BE2C (cell line): ENCODE measurements at regions not wholly inside any gene's neighbourhood (a gene's known extent, or its start where the extent isn't known, plus 50 kb on each side); places are given as distances from the start of the nearest gene placed in this dataset.

Experiments used
- DNase-seq: peaks from one replicate; pipeline ENCODE4 v3.0.0-alpha.2; 2020
- H3K27me3 ChIP-seq: fragments of 250-450 bp; sonication (Bioruptor Pico); 2 replicates; pipeline ENCODE4 v1.5.1; 2020; ENCODE audit warnings: mild to moderate bottlenecking
- H3K36me3 ChIP-seq: fragments of 250-450 bp; sonication (Bioruptor Pico); 2 replicates; pipeline ENCODE4 v1.5.1; 2020; ENCODE audit warnings: mild to moderate bottlenecking
- H3K4me1 ChIP-seq: fragments of 250-450 bp; sonication (Bioruptor Pico); 2 replicates; pipeline ENCODE4 v1.5.1; 2020
- H3K4me3 ChIP-seq: 2 replicates; pipeline ENCODE4 v1.5.1; 2011; ENCODE audit warnings: low read depth, low read length
- H3K9me3 ChIP-seq: fragments of 250-450 bp; sonication (Bioruptor Pico); 2 replicates; pipeline ENCODE4 v1.5.1; 2020
- TF ChIP-seq, protein P1 (sequence below): IDR thresholded peaks from 2 replicates; pipeline ENCODE4 v1.5.1; 2012; ENCODE audit warnings: mild to moderate bottlenecking, low read depth, low read length

DNA sequence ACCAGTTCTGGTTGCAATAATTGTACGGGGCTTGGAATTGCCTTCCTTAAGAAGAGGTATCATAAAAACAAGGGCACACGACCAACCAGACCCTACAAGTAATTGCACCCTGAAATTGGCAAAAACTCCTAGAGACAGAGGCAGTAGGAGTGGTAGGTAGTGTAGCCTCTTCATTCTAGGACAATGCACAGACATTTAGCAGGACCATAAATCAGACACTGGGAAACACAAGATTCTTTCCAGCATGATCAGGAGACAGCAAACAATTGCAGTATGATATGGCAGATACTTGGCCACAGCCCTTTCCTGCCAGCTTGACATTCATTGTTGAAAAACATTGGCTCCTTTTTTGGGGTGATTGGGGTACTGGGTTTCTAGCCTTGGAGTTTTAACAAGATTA lies 186.6 kb upstream of the PIK3C3 start:
- DNase-seq = no peak
- TF ChIP-seq, protein P1, sequence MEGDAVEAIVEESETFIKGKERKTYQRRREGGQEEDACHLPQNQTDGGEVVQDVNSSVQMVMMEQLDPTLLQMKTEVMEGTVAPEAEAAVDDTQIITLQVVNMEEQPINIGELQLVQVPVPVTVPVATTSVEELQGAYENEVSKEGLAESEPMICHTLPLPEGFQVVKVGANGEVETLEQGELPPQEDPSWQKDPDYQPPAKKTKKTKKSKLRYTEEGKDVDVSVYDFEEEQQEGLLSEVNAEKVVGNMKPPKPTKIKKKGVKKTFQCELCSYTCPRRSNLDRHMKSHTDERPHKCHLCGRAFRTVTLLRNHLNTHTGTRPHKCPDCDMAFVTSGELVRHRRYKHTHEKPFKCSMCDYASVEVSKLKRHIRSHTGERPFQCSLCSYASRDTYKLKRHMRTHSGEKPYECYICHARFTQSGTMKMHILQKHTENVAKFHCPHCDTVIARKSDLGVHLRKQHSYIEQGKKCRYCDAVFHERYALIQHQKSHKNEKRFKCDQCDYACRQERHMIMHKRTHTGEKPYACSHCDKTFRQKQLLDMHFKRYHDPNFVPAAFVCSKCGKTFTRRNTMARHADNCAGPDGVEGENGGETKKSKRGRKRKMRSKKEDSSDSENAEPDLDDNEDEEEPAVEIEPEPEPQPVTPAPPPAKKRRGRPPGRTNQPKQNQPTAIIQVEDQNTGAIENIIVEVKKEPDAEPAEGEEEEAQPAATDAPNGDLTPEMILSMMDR = no peak
- no peaks in the 10 kb centered on the region for H3K27me3 ChIP-seq
- no peak overlapping the region for H3K4me3 ChIP-seq
- H3K36me3 ChIP-seq = no peaks in the 10 kb centered on the region
- no peaks in the 10 kb centered on the region for H3K9me3 ChIP-seq
- H3K4me1 ChIP-seq = no peaks in the 10 kb centered on the region

DNA sequence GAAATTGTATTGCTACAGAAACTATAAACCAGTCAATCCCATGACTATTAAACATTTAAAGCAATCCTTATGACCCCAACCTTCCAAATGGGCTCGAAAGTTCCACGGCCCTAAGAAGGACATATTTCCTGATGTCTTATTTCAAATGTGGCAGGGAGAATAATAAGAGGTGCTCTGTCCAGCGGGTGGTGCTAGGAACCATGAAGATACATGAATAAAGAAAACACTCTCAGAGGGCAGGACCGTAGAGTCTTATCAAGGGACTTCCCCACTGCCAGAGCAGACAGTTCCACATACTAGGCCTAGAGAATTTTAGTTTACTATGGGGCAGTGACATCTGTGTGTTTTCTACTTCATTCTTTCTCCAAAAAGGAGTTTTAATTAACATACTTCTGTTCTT lies 187.1 kb upstream of the PIK3C3 start:
- H3K4me3 ChIP-seq = no peak overlapping the region
- TF ChIP-seq, protein P1 = no peak
- no peaks in the 10 kb centered on the region for H3K36me3 ChIP-seq
- H3K27me3 ChIP-seq = no peaks in the 10 kb centered on the region
- H3K4me1 ChIP-seq = no peaks in the 10 kb centered on the region
- H3K9me3 ChIP-seq = no peaks in the 10 kb centered on the region
- DNase-seq = no peak

- DNase-seq = no peak
- TF ChIP-seq, protein P1 = no peak
- Histone ChIP-seq H3K9me3 (no peaks in the 10 kb centered on the region), H3K36me3 (no peaks in the 10 kb centered on the region), H3K4me1 (no peaks in the 10 kb centered on the region), H3K27me3 (no peaks in the 10 kb centered on the region), H3K4me3 (no peak overlapping the region)
These were observed 189.6 kb upstream of the PIK3C3 start for GRCh38 chr18:41765460-41765859.

DNA sequence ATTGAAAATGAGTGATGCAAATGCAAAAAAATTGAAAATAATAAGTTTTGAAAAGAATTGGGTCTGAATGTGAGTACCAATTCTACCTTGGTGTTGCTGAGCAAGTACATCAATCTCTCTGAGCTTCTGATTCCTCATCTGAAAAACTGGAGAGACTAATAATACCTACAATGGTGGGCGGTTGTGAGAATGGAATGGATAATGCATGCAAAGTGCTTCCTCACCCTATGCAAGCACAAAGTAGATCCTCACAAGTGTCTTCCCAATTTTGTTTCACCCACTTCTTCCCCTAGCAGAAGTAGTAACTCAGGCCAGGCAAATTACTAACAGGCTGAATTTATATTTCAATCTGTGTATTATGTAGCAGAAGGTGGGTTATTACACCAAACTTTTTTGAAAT lies 191.7 kb upstream of the PIK3C3 start:
- H3K4me3 ChIP-seq = no peak overlapping the region
- H3K27me3 ChIP-seq = no peaks in the 10 kb centered on the region
- no peaks in the 10 kb centered on the region for H3K9me3 ChIP-seq
- no peaks in the 10 kb centered on the region for H3K36me3 ChIP-seq
- no peaks in the 10 kb centered on the region for H3K4me1 ChIP-seq
- TF ChIP-seq, protein P1 = no peak
- DNase-seq = no peak

GRCh38 chr18:41761333-41762018 lies 193.6 kb upstream of the PIK3C3 start:
- TF ChIP-seq, protein P1 = no peak
- Histone ChIP-seq H3K4me1 (no peaks in the 10 kb centered on the region), H3K9me3 (no peaks in the 10 kb centered on the region), H3K4me3 (no peak overlapping the region), H3K27me3 (no peaks in the 10 kb centered on the region), H3K36me3 (no peaks in the 10 kb centered on the region)
- no peak for DNase-seq

GRCh38 chr18:41758534-41758933 lies 196.5 kb upstream of the PIK3C3 start:
- no peaks in the 10 kb centered on the region for H3K9me3 ChIP-seq
- TF ChIP-seq, protein P1 = no peak
- no peaks in the 10 kb centered on the region for H3K36me3 ChIP-seq
- H3K4me3 ChIP-seq = no peak overlapping the region
- H3K27me3 ChIP-seq = no peaks in the 10 kb centered on the region
- DNase-seq = no peak
- no peaks in the 10 kb centered on the region for H3K4me1 ChIP-seq
